GM23338 (cell line): ENCODE measurements at regions not wholly inside any gene's neighbourhood (a gene's known extent, or its start where the extent isn't known, plus 50 kb on each side); places are given as distances from the start of the nearest gene placed in this dataset.

Source experiments
- CREB1 ChIP-seq: fragments of 250-450 bp; sonication (Bioruptor Pico); IDR thresholded peaks from 2 replicates; pipeline ENCODE4 v1.5.0; 2020; ENCODE audit warnings: low read depth, mild to moderate bottlenecking, moderate library complexity
- EZH2 ChIP-seq: fragments of 200-600 bp; sonication (generic); IDR thresholded peaks from one replicate; pipeline ENCODE4 v1.8.0; 2017; ENCODE audit warnings: antibody characterized with exemption, mild to moderate bottlenecking, low read depth; ENCODE audit not compliant: unreplicated experiment
- EZH2phosphoT487 ChIP-seq: fragments of 200-600 bp; sonication (generic); IDR thresholded peaks from one replicate; pipeline ENCODE4 v1.8.1; 2018; ENCODE audit warnings: antibody characterized with exemption; ENCODE audit not compliant: unreplicated experiment
- JUNB ChIP-seq: IDR thresholded peaks from one replicate; pipeline ENCODE4 v1.6.1; 2016; ENCODE audit warnings: antibody characterized with exemption; ENCODE audit not compliant: unreplicated experiment
- NANOG ChIP-seq: IDR thresholded peaks from 2 replicates; pipeline ENCODE4 v1.6.1; 2016; ENCODE audit warnings: antibody characterized with exemption, borderline replicate concordance
- POLR2AphosphoS5 ChIP-seq: IDR thresholded peaks from 2 replicates; pipeline ENCODE4 v1.6.1; 2016; ENCODE audit warnings: antibody characterized with exemption, low read depth
- ZNF114 ChIP-seq: fragments of 250-450 bp; sonication (Bioruptor Pico); IDR thresholded peaks from 2 replicates; pipeline ENCODE4 v1.5.0; 2020; ENCODE audit warnings: mild to moderate bottlenecking, moderate library complexity
- ZNF331 ChIP-seq: fragments of 250-450 bp; sonication (Bioruptor Pico); IDR thresholded peaks from 2 replicates; pipeline ENCODE4 v1.5.0; 2020; ENCODE audit warnings: low read depth, mild to moderate bottlenecking, moderate library complexity
- TF ChIP-seq, protein P1 (sequence below), 2 experiments: fragments of 200-600 bp in 1 of 2; sonication (generic) in 1 of 2; conservative IDR thresholded peaks; 2 replicates each; pipeline versions ENCODE4 v1.5.1 to v1.6.1; 2016 to 2017; ENCODE audit warnings: antibody characterized with exemption in 2 of 2, low read depth in 2 of 2, mild to moderate bottlenecking in 2 of 2, moderate library complexity in 1 of 2
- TF ChIP-seq, protein P2 (sequence below): IDR thresholded peaks from one replicate; pipeline ENCODE4 v1.6.1; 2018; ENCODE audit warnings: antibody characterized with exemption; ENCODE audit not compliant: unreplicated experiment
- TF ChIP-seq, protein P3 (sequence below): IDR thresholded peaks from 2 replicates; pipeline ENCODE4 v1.6.1; 2016; ENCODE audit warnings: antibody characterized with exemption
- TF ChIP-seq, protein P4 (sequence below): fragments of 250-450 bp; sonication (Bioruptor Pico); IDR thresholded peaks from 2 replicates; pipeline ENCODE4 v1.5.0; 2020; ENCODE audit warnings: mild to moderate bottlenecking, moderate library complexity

DNA sequence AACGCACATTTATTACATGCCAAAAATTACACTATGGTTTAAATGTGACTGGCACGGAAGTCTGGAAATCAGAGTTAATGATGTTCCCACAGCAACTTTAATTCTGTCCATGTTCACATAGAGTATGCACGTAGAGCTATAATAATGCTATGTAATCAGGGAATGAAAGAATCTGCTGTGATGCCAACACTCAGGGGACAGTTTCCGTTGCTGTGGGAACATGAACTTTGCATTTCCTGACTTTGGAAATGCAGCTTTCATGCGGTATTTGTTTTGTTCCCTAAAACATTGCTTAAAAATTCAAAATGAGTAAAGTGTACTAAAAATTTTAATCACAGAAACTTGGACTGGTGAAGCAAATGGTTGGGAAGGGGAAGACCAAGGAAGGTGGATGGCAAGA is 65.7 kb downstream of the MAGEA1 start:
- no peak for TF ChIP-seq EZH2
- TF ChIP-seq, protein P1, sequence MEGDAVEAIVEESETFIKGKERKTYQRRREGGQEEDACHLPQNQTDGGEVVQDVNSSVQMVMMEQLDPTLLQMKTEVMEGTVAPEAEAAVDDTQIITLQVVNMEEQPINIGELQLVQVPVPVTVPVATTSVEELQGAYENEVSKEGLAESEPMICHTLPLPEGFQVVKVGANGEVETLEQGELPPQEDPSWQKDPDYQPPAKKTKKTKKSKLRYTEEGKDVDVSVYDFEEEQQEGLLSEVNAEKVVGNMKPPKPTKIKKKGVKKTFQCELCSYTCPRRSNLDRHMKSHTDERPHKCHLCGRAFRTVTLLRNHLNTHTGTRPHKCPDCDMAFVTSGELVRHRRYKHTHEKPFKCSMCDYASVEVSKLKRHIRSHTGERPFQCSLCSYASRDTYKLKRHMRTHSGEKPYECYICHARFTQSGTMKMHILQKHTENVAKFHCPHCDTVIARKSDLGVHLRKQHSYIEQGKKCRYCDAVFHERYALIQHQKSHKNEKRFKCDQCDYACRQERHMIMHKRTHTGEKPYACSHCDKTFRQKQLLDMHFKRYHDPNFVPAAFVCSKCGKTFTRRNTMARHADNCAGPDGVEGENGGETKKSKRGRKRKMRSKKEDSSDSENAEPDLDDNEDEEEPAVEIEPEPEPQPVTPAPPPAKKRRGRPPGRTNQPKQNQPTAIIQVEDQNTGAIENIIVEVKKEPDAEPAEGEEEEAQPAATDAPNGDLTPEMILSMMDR (conservative IDR thresholded peaks at IDR 0.05; ENCODE audit: low read depth in 2 of 2) = no peak
- TF ChIP-seq POLR2AphosphoS5 = no peak
- no peak for TF ChIP-seq CREB1 (CRISPR knock-in tag)
- TF ChIP-seq, protein P2, sequence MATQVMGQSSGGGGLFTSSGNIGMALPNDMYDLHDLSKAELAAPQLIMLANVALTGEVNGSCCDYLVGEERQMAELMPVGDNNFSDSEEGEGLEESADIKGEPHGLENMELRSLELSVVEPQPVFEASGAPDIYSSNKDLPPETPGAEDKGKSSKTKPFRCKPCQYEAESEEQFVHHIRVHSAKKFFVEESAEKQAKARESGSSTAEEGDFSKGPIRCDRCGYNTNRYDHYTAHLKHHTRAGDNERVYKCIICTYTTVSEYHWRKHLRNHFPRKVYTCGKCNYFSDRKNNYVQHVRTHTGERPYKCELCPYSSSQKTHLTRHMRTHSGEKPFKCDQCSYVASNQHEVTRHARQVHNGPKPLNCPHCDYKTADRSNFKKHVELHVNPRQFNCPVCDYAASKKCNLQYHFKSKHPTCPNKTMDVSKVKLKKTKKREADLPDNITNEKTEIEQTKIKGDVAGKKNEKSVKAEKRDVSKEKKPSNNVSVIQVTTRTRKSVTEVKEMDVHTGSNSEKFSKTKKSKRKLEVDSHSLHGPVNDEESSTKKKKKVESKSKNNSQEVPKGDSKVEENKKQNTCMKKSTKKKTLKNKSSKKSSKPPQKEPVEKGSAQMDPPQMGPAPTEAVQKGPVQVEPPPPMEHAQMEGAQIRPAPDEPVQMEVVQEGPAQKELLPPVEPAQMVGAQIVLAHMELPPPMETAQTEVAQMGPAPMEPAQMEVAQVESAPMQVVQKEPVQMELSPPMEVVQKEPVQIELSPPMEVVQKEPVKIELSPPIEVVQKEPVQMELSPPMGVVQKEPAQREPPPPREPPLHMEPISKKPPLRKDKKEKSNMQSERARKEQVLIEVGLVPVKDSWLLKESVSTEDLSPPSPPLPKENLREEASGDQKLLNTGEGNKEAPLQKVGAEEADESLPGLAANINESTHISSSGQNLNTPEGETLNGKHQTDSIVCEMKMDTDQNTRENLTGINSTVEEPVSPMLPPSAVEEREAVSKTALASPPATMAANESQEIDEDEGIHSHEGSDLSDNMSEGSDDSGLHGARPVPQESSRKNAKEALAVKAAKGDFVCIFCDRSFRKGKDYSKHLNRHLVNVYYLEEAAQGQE = no peak
- TF ChIP-seq, protein P3, sequence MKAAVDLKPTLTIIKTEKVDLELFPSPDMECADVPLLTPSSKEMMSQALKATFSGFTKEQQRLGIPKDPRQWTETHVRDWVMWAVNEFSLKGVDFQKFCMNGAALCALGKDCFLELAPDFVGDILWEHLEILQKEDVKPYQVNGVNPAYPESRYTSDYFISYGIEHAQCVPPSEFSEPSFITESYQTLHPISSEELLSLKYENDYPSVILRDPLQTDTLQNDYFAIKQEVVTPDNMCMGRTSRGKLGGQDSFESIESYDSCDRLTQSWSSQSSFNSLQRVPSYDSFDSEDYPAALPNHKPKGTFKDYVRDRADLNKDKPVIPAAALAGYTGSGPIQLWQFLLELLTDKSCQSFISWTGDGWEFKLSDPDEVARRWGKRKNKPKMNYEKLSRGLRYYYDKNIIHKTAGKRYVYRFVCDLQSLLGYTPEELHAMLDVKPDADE = no peak
- TF ChIP-seq NANOG = no peak
- TF ChIP-seq EZH2phosphoT487 = no peak
- TF ChIP-seq JUNB = no peak
- TF ChIP-seq ZNF331 = no peak
- TF ChIP-seq, protein P4, sequence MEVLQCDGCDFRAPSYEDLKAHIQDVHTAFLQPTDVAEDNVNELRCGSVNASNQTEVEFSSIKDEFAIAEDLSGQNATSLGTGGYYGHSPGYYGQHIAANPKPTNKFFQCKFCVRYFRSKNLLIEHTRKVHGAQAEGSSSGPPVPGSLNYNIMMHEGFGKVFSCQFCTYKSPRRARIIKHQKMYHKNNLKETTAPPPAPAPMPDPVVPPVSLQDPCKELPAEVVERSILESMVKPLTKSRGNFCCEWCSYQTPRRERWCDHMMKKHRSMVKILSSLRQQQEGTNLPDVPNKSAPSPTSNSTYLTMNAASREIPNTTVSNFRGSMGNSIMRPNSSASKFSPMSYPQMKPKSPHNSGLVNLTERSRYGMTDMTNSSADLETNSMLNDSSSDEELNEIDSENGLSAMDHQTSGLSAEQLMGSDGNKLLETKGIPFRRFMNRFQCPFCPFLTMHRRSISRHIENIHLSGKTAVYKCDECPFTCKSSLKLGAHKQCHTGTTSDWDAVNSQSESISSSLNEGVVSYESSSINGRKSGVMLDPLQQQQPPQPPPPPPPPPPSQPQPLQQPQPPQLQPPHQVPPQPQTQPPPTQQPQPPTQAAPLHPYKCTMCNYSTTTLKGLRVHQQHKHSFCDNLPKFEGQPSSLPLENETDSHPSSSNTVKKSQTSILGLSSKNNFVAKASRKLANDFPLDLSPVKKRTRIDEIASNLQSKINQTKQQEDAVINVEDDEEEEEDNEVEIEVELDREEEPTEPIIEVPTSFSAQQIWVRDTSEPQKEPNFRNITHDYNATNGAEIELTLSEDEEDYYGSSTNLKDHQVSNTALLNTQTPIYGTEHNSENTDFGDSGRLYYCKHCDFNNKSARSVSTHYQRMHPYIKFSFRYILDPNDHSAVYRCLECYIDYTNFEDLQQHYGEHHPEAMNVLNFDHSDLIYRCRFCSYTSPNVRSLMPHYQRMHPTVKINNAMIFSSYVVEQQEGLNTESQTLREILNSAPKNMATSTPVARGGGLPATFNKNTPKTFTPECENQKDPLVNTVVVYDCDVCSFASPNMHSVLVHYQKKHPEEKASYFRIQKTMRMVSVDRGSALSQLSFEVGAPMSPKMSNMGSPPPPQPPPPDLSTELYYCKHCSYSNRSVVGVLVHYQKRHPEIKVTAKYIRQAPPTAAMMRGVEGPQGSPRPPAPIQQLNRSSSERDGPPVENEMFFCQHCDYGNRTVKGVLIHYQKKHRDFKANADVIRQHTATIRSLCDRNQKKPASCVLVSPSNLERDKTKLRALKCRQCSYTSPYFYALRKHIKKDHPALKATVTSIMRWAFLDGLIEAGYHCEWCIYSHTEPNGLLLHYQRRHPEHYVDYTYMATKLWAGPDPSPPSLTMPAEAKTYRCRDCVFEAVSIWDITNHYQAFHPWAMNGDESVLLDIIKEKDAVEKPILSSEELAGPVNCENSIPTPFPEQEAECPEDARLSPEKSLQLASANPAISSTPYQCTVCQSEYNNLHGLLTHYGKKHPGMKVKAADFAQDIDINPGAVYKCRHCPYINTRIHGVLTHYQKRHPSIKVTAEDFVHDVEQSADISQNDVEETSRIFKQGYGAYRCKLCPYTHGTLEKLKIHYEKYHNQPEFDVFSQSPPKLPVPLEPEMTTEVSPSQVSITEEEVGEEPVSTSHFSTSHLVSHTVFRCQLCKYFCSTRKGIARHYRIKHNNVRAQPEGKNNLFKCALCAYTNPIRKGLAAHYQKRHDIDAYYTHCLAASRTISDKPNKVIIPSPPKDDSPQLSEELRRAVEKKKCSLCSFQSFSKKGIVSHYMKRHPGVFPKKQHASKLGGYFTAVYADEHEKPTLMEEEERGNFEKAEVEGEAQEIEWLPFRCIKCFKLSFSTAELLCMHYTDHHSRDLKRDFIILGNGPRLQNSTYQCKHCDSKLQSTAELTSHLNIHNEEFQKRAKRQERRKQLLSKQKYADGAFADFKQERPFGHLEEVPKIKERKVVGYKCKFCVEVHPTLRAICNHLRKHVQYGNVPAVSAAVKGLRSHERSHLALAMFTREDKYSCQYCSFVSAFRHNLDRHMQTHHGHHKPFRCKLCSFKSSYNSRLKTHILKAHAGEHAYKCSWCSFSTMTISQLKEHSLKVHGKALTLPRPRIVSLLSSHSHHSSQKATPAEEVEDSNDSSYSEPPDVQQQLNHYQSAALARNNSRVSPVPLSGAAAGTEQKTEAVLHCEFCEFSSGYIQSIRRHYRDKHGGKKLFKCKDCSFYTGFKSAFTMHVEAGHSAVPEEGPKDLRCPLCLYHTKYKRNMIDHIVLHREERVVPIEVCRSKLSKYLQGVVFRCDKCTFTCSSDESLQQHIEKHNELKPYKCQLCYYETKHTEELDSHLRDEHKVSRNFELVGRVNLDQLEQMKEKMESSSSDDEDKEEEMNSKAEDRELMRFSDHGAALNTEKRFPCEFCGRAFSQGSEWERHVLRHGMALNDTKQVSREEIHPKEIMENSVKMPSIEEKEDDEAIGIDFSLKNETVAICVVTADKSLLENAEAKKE (CRISPR knock-in tag) = no peak
- TF ChIP-seq ZNF114 (CRISPR knock-in tag) = no peak
